Thyroid gland (tissue), 4 donors: ENCODE measurements at regions not wholly inside any gene's neighbourhood (a gene's known extent, or its start where the extent isn't known, plus 50 kb on each side); places are given as distances from the start of the nearest gene placed in this dataset.

Experiments used
- CTCF ChIP-seq, 6 experiments: fragments of 200-600 bp in 3 of 6; fragments of 450-650 bp in 3 of 6; sonication (generic) in 3 of 6; IDR thresholded peaks; one replicate each; pipeline ENCODE4 v1.5.1; 2016 to 2019; ENCODE audit warnings: antibody characterized with exemption in 6 of 6, mild to moderate bottlenecking in 2 of 6, inconsistent platforms in 1 of 6, moderate library complexity in 1 of 6
- POLR2A ChIP-seq, 2 donors: fragments of 450-650 bp; IDR thresholded peaks; one replicate each; pipeline ENCODE4 v1.6.1; 2017; ENCODE audit warnings: antibody characterized with exemption in 2 of 2, mild to moderate bottlenecking in 2 of 2, moderate library complexity in 1 of 2

- TF ChIP-seq CTCF (IDR thresholded peaks at IDR 0.05), result no peak
- TF ChIP-seq POLR2A (IDR thresholded peaks at IDR 0.05), result no peak
Measured at GRCh38 chr11:45384016-45384415, 97.9 kb upstream of the SYT13 start.
